ENCODE measurements at regions not wholly inside any gene's neighbourhood (a gene's known extent, or its start where the extent isn't known, plus 50 kb on each side); places are given as distances from the start of the nearest gene placed in this dataset.

- TF ChIP-seq GATA2 (IDR thresholded peaks at IDR 0.05; ENCODE audit: low read depth, low read length), result no peak
- no peak for TF ChIP-seq GATA3 (IDR thresholded peaks at IDR 0.05; ENCODE audit: low read depth, low read length)
These were observed 158.1 kb downstream of the HAPSTR1 start for GRCh38 chr16:9249534-9249933.

Data from SH-SY5Y (cell line).